Astrocyte of the spinal cord (primary cell): ENCODE measurements at regions not wholly inside any gene's neighbourhood (a gene's known extent, or its start where the extent isn't known, plus 50 kb on each side); places are given as distances from the start of the nearest gene placed in this dataset.
A peak's percentile ranks its signal among the peaks of the same experiment; 100 is the strongest.

Source experiments
- DNase-seq: peaks from one replicate; pipeline ENCODE4 v3.0.0; 2011; ENCODE audit warnings: low read depth, low spot score
- H3K4me3 ChIP-seq: 2 replicates; pipeline ENCODE4 v1.5.1; 2011; ENCODE audit warnings: low read depth, mild to moderate bottlenecking, low read length, moderate library complexity
- CTCF ChIP-seq: IDR thresholded peaks from 2 replicates; pipeline ENCODE4 v1.5.1; 2012; ENCODE audit warnings: low read depth, mild to moderate bottlenecking, low read length, inconsistent platforms
- in situ Hi-C: cut with HindIII; loops from 2 replicates; pipeline ENCODE4 v1.10.0; 2017; ENCODE audit warnings: low sequenced_read_pairs

DNA sequence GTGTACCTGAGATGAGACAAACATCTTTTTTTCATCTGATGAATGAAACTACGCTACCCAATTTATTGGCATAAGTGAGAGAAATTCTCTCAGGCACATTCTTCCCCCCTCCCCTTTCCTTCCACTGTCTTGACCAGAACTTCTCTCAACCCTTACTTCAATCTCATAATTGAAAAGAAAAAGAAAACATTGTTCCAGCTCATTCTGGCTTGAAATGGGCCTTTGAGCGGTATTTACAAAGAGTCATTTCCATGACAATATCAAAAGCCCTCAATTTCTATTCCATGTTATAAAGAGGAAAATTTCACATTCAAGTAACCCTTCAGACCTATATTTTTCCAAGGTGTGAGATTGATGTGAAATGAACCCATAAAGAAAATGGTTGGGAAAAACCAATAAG is 145.9 kb downstream of the PCSK1 start:
- no peak for DNase-seq
- in situ Hi-C loops: no loop called here
- TF ChIP-seq CTCF: no peak
- H3K4me3 ChIP-seq: no peak overlapping the region

- DNase-seq: no peak
- TF ChIP-seq CTCF: no peak
- in situ Hi-C loops: no loop called here
- H3K4me3 ChIP-seq: no peak overlapping the region
Observed at GRCh38 chr5:96285823-96286222, 147.2 kb downstream of the PCSK1 start.

DNA sequence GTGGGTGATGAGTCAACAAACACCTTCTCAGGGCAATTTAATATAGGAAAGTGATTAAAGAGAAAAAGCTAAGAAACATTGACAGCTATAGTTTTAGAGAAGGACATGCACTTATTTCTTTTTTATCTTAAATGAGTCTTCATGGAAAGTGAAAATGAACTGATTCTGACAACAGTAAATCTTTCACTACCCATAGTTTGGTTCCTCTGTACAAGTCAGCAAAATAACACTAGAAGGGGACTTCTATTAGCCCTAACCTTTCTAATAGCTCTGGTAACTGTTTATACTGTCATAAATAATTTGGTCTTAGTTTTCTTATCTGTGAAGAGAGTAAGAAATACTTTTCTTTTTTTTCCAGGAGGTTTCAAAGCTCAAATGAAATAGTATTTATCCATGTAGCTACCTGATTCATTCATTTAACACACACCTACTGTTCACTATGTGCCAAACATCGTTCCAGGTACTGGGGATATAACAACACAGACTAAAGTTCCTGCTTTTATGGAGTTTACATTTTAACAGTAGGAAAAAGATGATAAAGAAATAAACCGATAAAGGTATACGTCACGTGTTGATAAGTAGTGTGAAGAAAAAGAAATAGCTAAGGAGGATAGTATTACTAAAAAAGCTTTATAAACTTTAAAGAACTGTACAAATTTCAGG is 148.2 kb downstream of the PCSK1 start:
- no peak for DNase-seq
- no peak for TF ChIP-seq CTCF
- no peak overlapping the region for H3K4me3 ChIP-seq
- in situ Hi-C loops: no loop called here

- no peak overlapping the region for H3K4me3 ChIP-seq
- no peak for TF ChIP-seq CTCF
- DNase-seq: no peak
- in situ Hi-C loops: no loop called here
Observed at GRCh38 chr5:96283589-96283988, 149.5 kb downstream of the PCSK1 start.

GRCh38 chr5:96282020-96282419 is 151.0 kb downstream of the PCSK1 start:
- DNase-seq: no peak
- no peak overlapping the region for H3K4me3 ChIP-seq
- no peak for TF ChIP-seq CTCF
- in situ Hi-C loops: no loop called here

GRCh38 chr5:96280946-96281393 is 152.1 kb downstream of the PCSK1 start:
- no peak overlapping the region for H3K4me3 ChIP-seq
- DNase-seq: peak; percentile 5
- in situ Hi-C loops: no loop called here
- no peak for TF ChIP-seq CTCF
